Activated T-cell treated with anti-CD3 and anti-CD28 coated beads, Interleukin-2, amount 50 U/mL, for 24 hours (primary cell): ENCODE measurements at regions not wholly inside any gene's neighbourhood (a gene's known extent, or its start where the extent isn't known, plus 50 kb on each side); places are given as distances from the start of the nearest gene placed in this dataset.

ENCODE experiments used
- DNase-seq: peaks from one replicate; pipeline ENCODE4 v3.0.0-alpha.2; 2020
- H3K27ac Mint-ChIP-seq: 2 replicates; pipeline ENCODE4 v1.8.0; 2020; ENCODE audit warnings: mild to moderate bottlenecking, mixed read lengths
- H3K27me3 Mint-ChIP-seq: 2 replicates; pipeline ENCODE4 v1.8.0; 2020; ENCODE audit warnings: mixed read lengths
- H3K36me3 Mint-ChIP-seq: 2 replicates; pipeline ENCODE4 v1.8.0; 2020; ENCODE audit warnings: low read depth, mixed read lengths
- H3K4me1 Mint-ChIP-seq: 2 replicates; pipeline ENCODE4 v1.8.0; 2020; ENCODE audit warnings: low read depth, mixed read lengths
- H3K4me3 Mint-ChIP-seq: 2 replicates; pipeline ENCODE4 v1.8.0; 2020; ENCODE audit warnings: mild to moderate bottlenecking, moderate library complexity, mixed read lengths
- H3K9me3 Mint-ChIP-seq: 2 replicates; pipeline ENCODE4 v1.8.0; 2020; ENCODE audit warnings: mixed read lengths

- Mint-ChIP-seq H3K9me3 (peaks cover 2% of the 10 kb centered on the region), H3K36me3 (no peaks in the 10 kb centered on the region), H3K27me3 (no peaks in the 10 kb centered on the region), H3K27ac (no peak overlapping the region), H3K4me1 (no peaks in the 10 kb centered on the region), H3K4me3 (no peak overlapping the region)
- no peak for DNase-seq
These were observed 147.6 kb upstream of the FAM83B start for GRCh38 chr6:54698974-54699373.

- H3K27ac Mint-ChIP-seq, result no peak overlapping the region
- no peaks in the 10 kb centered on the region for H3K27me3 Mint-ChIP-seq
- H3K4me1 Mint-ChIP-seq, result no peaks in the 10 kb centered on the region
- no peak for DNase-seq
- H3K36me3 Mint-ChIP-seq, result no peaks in the 10 kb centered on the region
- peaks cover 2% of the 10 kb centered on the region for H3K9me3 Mint-ChIP-seq
- H3K4me3 Mint-ChIP-seq, result no peak overlapping the region
These were observed 146.4 kb upstream of the FAM83B start for GRCh38 chr6:54700158-54700557.

GRCh38 chr6:54702772-54703171 is 143.8 kb upstream of the FAM83B start:
- no peaks in the 10 kb centered on the region for H3K36me3 Mint-ChIP-seq
- peaks cover 2% of the 10 kb centered on the region for H3K9me3 Mint-ChIP-seq
- no peaks in the 10 kb centered on the region for H3K27me3 Mint-ChIP-seq
- H3K4me1 Mint-ChIP-seq, result no peaks in the 10 kb centered on the region
- no peak overlapping the region for H3K27ac Mint-ChIP-seq
- no peak for DNase-seq
- no peak overlapping the region for H3K4me3 Mint-ChIP-seq

- Mint-ChIP-seq H3K27ac (no peak overlapping the region), H3K27me3 (no peaks in the 10 kb centered on the region), H3K9me3 (peaks cover 2% of the 10 kb centered on the region), H3K4me1 (no peaks in the 10 kb centered on the region), H3K4me3 (no peak overlapping the region), H3K36me3 (no peaks in the 10 kb centered on the region)
- DNase-seq, result no peak
These were observed 140.2 kb upstream of the FAM83B start for GRCh38 chr6:54706391-54706790.

- peaks cover 2% of the 10 kb centered on the region for H3K9me3 Mint-ChIP-seq
- H3K27ac Mint-ChIP-seq, result no peak overlapping the region
- H3K36me3 Mint-ChIP-seq, result no peaks in the 10 kb centered on the region
- H3K27me3 Mint-ChIP-seq, result no peaks in the 10 kb centered on the region
- no peaks in the 10 kb centered on the region for H3K4me1 Mint-ChIP-seq
- no peak overlapping the region for H3K4me3 Mint-ChIP-seq
- no peak for DNase-seq
These were observed 139.5 kb upstream of the FAM83B start for GRCh38 chr6:54706844-54707605.

- no peaks in the 10 kb centered on the region for H3K4me1 Mint-ChIP-seq
- H3K27ac Mint-ChIP-seq, result no peak overlapping the region
- no peak overlapping the region for H3K4me3 Mint-ChIP-seq
- no peaks in the 10 kb centered on the region for H3K27me3 Mint-ChIP-seq
- DNase-seq, result no peak
- no peaks in the 10 kb centered on the region for H3K36me3 Mint-ChIP-seq
- H3K9me3 Mint-ChIP-seq, result peaks cover 2% of the 10 kb centered on the region
These were observed 136.1 kb upstream of the FAM83B start for GRCh38 chr6:54710456-54710855.

GRCh38 chr6:54716010-54716409 is 130.6 kb upstream of the FAM83B start:
- peaks cover 2% of the 10 kb centered on the region for H3K9me3 Mint-ChIP-seq
- no peaks in the 10 kb centered on the region for H3K4me1 Mint-ChIP-seq
- DNase-seq, result no peak
- H3K4me3 Mint-ChIP-seq, result no peak overlapping the region
- no peaks in the 10 kb centered on the region for H3K27me3 Mint-ChIP-seq
- H3K27ac Mint-ChIP-seq, result no peak overlapping the region
- no peaks in the 10 kb centered on the region for H3K36me3 Mint-ChIP-seq

- H3K27ac Mint-ChIP-seq, result no peak overlapping the region
- H3K4me1 Mint-ChIP-seq, result no peaks in the 10 kb centered on the region
- H3K36me3 Mint-ChIP-seq, result no peaks in the 10 kb centered on the region
- H3K27me3 Mint-ChIP-seq, result no peaks in the 10 kb centered on the region
- no peak overlapping the region for H3K4me3 Mint-ChIP-seq
- peaks cover 2% of the 10 kb centered on the region for H3K9me3 Mint-ChIP-seq
- DNase-seq, result no peak
These were observed 129.7 kb upstream of the FAM83B start for GRCh38 chr6:54716877-54717276.

GRCh38 chr6:54717849-54718455 is 128.6 kb upstream of the FAM83B start:
- H3K27ac Mint-ChIP-seq, result no peak overlapping the region
- peaks cover 2% of the 10 kb centered on the region for H3K9me3 Mint-ChIP-seq
- no peaks in the 10 kb centered on the region for H3K27me3 Mint-ChIP-seq
- no peak overlapping the region for H3K4me3 Mint-ChIP-seq
- H3K36me3 Mint-ChIP-seq, result no peaks in the 10 kb centered on the region
- H3K4me1 Mint-ChIP-seq, result no peaks in the 10 kb centered on the region
- DNase-seq, result peak; percentile 37

GRCh38 chr6:54718541-54719023 is 128.0 kb upstream of the FAM83B start:
- H3K4me3 Mint-ChIP-seq, result no peak overlapping the region
- H3K27ac Mint-ChIP-seq, result no peak overlapping the region
- H3K4me1 Mint-ChIP-seq, result no peaks in the 10 kb centered on the region
- no peak for DNase-seq
- H3K36me3 Mint-ChIP-seq, result no peaks in the 10 kb centered on the region
- no peaks in the 10 kb centered on the region for H3K27me3 Mint-ChIP-seq
- peaks cover 2% of the 10 kb centered on the region for H3K9me3 Mint-ChIP-seq

GRCh38 chr6:54719131-54719530 is 127.4 kb upstream of the FAM83B start:
- no peak for DNase-seq
- Mint-ChIP-seq H3K36me3 (no peaks in the 10 kb centered on the region), H3K4me1 (no peaks in the 10 kb centered on the region), H3K27ac (no peak overlapping the region), H3K9me3 (peaks cover 2% of the 10 kb centered on the region), H3K4me3 (no peak overlapping the region), H3K27me3 (no peaks in the 10 kb centered on the region)

- Mint-ChIP-seq H3K36me3 (no peaks in the 10 kb centered on the region), H3K9me3 (peaks cover 2% of the 10 kb centered on the region), H3K27ac (no peak overlapping the region), H3K4me1 (no peaks in the 10 kb centered on the region), H3K27me3 (no peaks in the 10 kb centered on the region), H3K4me3 (no peak overlapping the region)
- DNase-seq, result no peak
These were observed 126.9 kb upstream of the FAM83B start for GRCh38 chr6:54719633-54720032.

- no peaks in the 10 kb centered on the region for H3K36me3 Mint-ChIP-seq
- no peaks in the 10 kb centered on the region for H3K4me1 Mint-ChIP-seq
- H3K27ac Mint-ChIP-seq, result no peak overlapping the region
- DNase-seq, result no peak
- H3K4me3 Mint-ChIP-seq, result no peak overlapping the region
- H3K27me3 Mint-ChIP-seq, result no peaks in the 10 kb centered on the region
- H3K9me3 Mint-ChIP-seq, result peaks cover 5% of the 10 kb centered on the region
These were observed 124.2 kb upstream of the FAM83B start for GRCh38 chr6:54722328-54722727.

GRCh38 chr6:54729716-54730115 is 116.9 kb upstream of the FAM83B start:
- no peak for DNase-seq
- no peaks in the 10 kb centered on the region for H3K27me3 Mint-ChIP-seq

GRCh38 chr6:54730767-54731630 is 115.6 kb upstream of the FAM83B start:
- no peaks in the 10 kb centered on the region for H3K27me3 Mint-ChIP-seq
- no peak for DNase-seq

More at GRCh38 chr6:54729716-54730115, 116.9 kb upstream of the FAM83B start:
- H3K4me1 Mint-ChIP-seq, result no peaks in the 10 kb centered on the region
- H3K4me3 Mint-ChIP-seq, result no peak overlapping the region
- H3K36me3 Mint-ChIP-seq, result no peaks in the 10 kb centered on the region
- no peak overlapping the region for H3K27ac Mint-ChIP-seq
- H3K9me3 Mint-ChIP-seq, result peaks cover 16% of the 10 kb centered on the region

More at GRCh38 chr6:54730767-54731630, 115.6 kb upstream of the FAM83B start:
- Mint-ChIP-seq H3K4me1 (no peaks in the 10 kb centered on the region), H3K4me3 (no peak overlapping the region), H3K9me3 (peaks cover 24% of the 10 kb centered on the region), H3K27ac (no peak overlapping the region), H3K36me3 (no peaks in the 10 kb centered on the region)
